ENCODE measurements at regions not wholly inside any gene's neighbourhood (a gene's known extent, or its start where the extent isn't known, plus 50 kb on each side); places are given as distances from the start of the nearest gene placed in this dataset.

DNA sequence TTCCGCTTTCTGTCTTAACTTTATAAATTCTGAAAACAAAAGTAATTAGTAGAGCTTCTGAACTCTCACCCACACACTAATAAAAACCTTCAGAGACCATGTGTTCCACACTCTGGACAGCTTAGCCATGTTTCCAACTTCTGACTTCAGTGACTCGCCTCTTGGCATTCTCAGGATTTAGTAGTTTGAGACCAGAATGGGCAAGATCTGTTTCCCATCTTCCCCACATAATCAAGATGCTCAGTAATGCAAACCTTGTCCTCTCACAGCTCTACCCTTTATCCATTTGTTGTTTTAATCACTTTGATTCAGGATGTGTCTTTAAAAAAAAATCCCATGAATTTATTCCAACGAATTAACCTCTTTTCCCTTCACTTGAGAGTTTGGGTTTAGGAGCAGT, 166.6 kb upstream of the SLC24A5 start:
- TF ChIP-seq CTCF (IDR thresholded peaks at IDR 0.05) (no peak), TP53 (CRISPR knock-in tag; IDR thresholded peaks at IDR 0.05) (no peak), CREB1 (CRISPR knock-in tag; IDR thresholded peaks at IDR 0.05) (no peak), NFE2L1 (CRISPR knock-in tag; IDR thresholded peaks at IDR 0.05) (no peak), CREM (CRISPR knock-in tag; IDR thresholded peaks at IDR 0.05) (no peak), ATF2 (CRISPR knock-in tag; IDR thresholded peaks at IDR 0.05; ENCODE audit: borderline replicate concordance, low read depth) (no peak), JUN (CRISPR knock-in tag; IDR thresholded peaks at IDR 0.05) (no peak), ZNF416 (CRISPR knock-in tag; IDR thresholded peaks at IDR 0.05) (no peak), E2F4 (CRISPR knock-in tag; IDR thresholded peaks at IDR 0.05; ENCODE audit: borderline replicate concordance, low read depth) (no peak), MAX (CRISPR knock-in tag; IDR thresholded peaks at IDR 0.05) (no peak), NR2C2 (CRISPR knock-in tag; IDR thresholded peaks at IDR 0.05) (no peak)
